ENCODE measurements at regions not wholly inside any gene's neighbourhood (a gene's known extent, or its start where the extent isn't known, plus 50 kb on each side); places are given as distances from the start of the nearest gene placed in this dataset.

- no peak for TF ChIP-seq CTCF (conservative IDR thresholded peaks at IDR 0.05)
- no peak for TF ChIP-seq ZFX (IDR thresholded peaks at IDR 0.05)
These were observed 153.4 kb downstream of the PIK3R1 start for GRCh38 chr5:68369023-68369359.
